ENCODE measurements at regions not wholly inside any gene's neighbourhood (a gene's known extent, or its start where the extent isn't known, plus 50 kb on each side); places are given as distances from the start of the nearest gene placed in this dataset.
"Not testable (repeated sequence)": the region's sequence is repeated elsewhere in the genome, so short reads cannot be mapped to it uniquely, and the experiment has no call there.

GRCh38 chr13:111573801-111574200, 253.4 kb downstream of the TEX29 start:
- no peaks in the 10 kb centered on the region for H3K4me1 Mint-ChIP-seq (ENCODE audit: low read depth)
- no peak overlapping the region for H3K4me3 Mint-ChIP-seq
- DNase-seq = no peak
- peaks cover 12% of the 10 kb centered on the region for H3K9me3 Mint-ChIP-seq
- no peak for ATAC-seq
- H3K36me3 Mint-ChIP-seq (ENCODE audit: insufficient read depth) = no peaks in the 10 kb centered on the region
- peaks cover 1% of the 10 kb centered on the region for H3K27me3 Mint-ChIP-seq (ENCODE audit: low read depth)

DNA sequence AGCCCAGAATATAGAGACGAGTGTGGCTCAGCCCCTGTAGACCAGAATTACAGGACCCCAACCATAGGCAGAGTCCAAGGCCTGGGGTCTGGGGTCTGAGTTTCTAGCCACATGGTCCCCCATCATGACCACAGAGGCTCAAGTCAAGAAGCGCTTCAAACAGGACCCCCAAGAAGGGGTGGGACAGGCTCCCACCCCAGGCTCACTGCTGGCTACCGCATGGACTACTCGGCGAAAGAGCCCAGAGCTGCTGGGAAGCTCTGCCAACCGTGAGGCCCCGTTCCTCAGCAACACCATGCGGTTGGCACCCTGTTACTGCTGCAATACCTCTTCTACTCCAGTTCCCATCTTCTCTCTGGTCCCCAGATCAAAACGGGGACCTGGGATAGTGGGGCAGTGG, 254.8 kb downstream of the TEX29 start:
- DNase-seq (no peak), ATAC-seq (no peak)
- no peaks in the 10 kb centered on the region for H3K4me1 Mint-ChIP-seq (ENCODE audit: low read depth)
- no peak overlapping the region for H3K4me3 Mint-ChIP-seq
- no peaks in the 10 kb centered on the region for H3K27me3 Mint-ChIP-seq (ENCODE audit: low read depth)
- no peaks in the 10 kb centered on the region for H3K36me3 Mint-ChIP-seq (ENCODE audit: insufficient read depth)
- H3K9me3 Mint-ChIP-seq = peaks cover 15% of the 10 kb centered on the region

DNA sequence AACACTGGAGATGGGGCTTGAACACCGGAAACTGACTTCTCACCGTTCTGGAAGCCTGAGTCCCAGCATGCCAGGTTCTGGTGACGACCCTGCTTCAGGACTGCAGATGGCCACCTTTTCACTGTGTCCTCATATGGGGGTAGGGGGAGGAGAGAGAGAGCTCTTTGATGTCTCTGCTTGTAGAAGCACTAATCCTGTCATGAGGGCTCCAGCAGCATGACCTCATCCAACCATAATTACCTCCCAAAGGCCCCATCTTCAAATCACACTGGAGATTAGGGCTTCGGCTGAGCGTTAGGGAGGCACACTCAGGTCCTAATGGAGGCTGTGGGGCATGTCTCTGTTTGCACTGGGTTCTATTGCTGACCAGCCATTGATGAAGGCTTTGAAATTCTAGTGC, 255.3 kb downstream of the TEX29 start:
- DNase-seq (no peak), ATAC-seq (no peak)
- Mint-ChIP-seq H3K27me3 (ENCODE audit: low read depth) (no peaks in the 10 kb centered on the region), H3K9me3 (peaks cover 15% of the 10 kb centered on the region), H3K36me3 (ENCODE audit: insufficient read depth) (no peaks in the 10 kb centered on the region), H3K4me1 (ENCODE audit: low read depth) (no peaks in the 10 kb centered on the region), H3K4me3 (no peak overlapping the region)

DNA sequence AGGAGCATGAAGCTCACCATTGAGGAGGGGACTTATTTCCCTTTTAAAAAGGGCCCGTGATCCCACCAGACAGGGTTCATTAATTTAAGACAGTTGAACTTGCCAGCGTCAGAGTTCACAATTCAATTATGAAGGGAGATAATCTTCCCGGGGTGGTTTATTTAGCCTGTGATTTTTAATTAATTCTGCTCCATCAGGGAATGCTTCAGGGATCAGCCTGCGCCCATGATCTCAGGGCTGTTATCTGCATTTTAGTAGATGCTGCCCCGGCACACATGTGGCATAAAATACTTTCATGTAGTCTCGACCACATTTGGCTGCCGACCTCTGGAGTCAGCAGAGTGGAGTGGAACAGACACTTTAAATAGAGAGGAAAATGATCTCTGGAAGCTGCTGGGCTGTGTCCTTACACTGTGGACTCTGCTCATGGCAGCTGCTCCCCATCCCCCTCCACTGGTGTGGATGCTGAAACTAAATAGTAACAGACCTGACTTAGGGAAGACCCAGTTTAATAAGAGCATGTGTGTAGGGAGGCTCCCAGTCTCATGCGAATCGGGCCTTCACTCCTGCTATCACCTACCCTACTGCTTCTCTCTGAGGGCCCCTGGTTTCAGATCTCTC, 256.9 kb downstream of the TEX29 start:
- H3K36me3 Mint-ChIP-seq (ENCODE audit: insufficient read depth) = no peaks in the 10 kb centered on the region
- H3K4me3 Mint-ChIP-seq = no peak overlapping the region
- no peak for ATAC-seq
- H3K4me1 Mint-ChIP-seq (ENCODE audit: low read depth) = no peaks in the 10 kb centered on the region
- DNase-seq = no peak
- H3K9me3 Mint-ChIP-seq = peaks cover 15% of the 10 kb centered on the region
- no peaks in the 10 kb centered on the region for H3K27me3 Mint-ChIP-seq (ENCODE audit: low read depth)

DNA sequence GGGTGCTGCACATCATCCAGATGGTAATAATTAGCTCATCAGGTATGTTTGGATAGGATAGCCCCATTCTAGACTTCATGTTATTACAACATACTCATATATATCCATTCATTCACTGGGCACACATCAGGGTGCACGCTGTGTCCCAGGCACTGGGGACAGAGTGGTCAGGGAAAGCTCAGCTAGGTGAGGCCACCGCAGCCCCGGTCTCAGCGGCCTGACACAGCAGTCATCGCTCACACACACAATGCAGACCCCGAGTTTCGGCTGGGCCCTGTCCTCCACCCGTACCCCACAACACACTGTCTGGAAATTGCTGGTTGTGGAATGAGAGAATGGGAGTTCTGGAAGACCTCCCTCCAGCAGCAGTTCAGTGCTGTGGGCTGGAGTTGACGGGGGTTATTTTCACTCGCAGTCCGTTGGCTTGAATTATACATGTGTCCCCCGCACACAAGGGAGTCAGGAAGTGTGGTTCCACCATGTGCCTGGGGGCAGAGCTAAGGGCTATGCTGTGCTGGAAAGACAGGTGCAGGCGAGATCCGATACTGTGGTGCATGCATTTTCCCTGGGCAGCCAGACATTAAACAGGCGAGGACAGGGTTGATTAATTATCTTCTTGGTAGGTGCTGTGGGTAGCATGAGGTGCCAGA, 257.6 kb downstream of the TEX29 start:
- Mint-ChIP-seq H3K4me3 (no peak overlapping the region), H3K27me3 (ENCODE audit: low read depth) (no peaks in the 10 kb centered on the region), H3K9me3 (peaks cover 15% of the 10 kb centered on the region), H3K4me1 (ENCODE audit: low read depth) (no peaks in the 10 kb centered on the region), H3K36me3 (ENCODE audit: insufficient read depth) (no peaks in the 10 kb centered on the region)
- ATAC-seq (no peak), DNase-seq (no peak)

GRCh38 chr13:111584101-111584672, 263.7 kb downstream of the TEX29 start:
- H3K4me3 Mint-ChIP-seq = no peak overlapping the region
- no peaks in the 10 kb centered on the region for H3K27me3 Mint-ChIP-seq (ENCODE audit: low read depth)
- no peak for DNase-seq
- ATAC-seq = no peak
- no peaks in the 10 kb centered on the region for H3K36me3 Mint-ChIP-seq (ENCODE audit: insufficient read depth)
- H3K9me3 Mint-ChIP-seq = peaks cover 4% of the 10 kb centered on the region
- H3K4me1 Mint-ChIP-seq (ENCODE audit: low read depth) = no peaks in the 10 kb centered on the region

GRCh38 chr13:111584870-111585269, 264.4 kb downstream of the TEX29 start:
- DNase-seq = no peak
- no peak for ATAC-seq
- H3K4me1 Mint-ChIP-seq (ENCODE audit: low read depth) = no peaks in the 10 kb centered on the region
- no peak overlapping the region for H3K4me3 Mint-ChIP-seq
- H3K36me3 Mint-ChIP-seq (ENCODE audit: insufficient read depth) = no peaks in the 10 kb centered on the region
- no peaks in the 10 kb centered on the region for H3K9me3 Mint-ChIP-seq
- no peaks in the 10 kb centered on the region for H3K27me3 Mint-ChIP-seq (ENCODE audit: low read depth)

DNA sequence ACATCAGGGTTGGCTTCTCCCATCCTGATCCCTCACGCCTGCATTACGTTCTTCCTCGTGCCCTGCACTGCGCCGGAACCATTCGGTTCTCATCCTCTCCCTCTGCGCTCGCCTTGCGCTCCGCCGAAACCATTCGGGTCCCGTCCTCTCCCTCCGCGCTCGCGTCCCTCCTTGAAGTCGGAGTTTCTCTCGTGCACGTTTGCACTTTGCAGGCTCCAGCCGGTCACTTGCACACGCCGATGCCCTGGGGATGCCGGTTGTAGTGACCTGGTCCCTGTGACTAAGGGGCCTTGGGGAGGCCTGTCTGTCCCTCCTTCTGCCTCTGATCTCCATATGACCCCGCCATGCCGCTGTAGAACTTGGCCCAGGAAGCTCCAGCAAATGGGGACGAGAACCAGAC, 265.8 kb downstream of the TEX29 start:
- H3K27me3 Mint-ChIP-seq (ENCODE audit: low read depth) = no peaks in the 10 kb centered on the region
- H3K36me3 Mint-ChIP-seq (ENCODE audit: insufficient read depth) = no peaks in the 10 kb centered on the region
- no peak overlapping the region for H3K4me3 Mint-ChIP-seq
- H3K4me1 Mint-ChIP-seq (ENCODE audit: low read depth) = no peaks in the 10 kb centered on the region
- H3K9me3 Mint-ChIP-seq = no peaks in the 10 kb centered on the region
- DNase-seq = no peak
- no peak for ATAC-seq

GRCh38 chr13:111587249-111587648, 266.8 kb downstream of the TEX29 start:
- H3K4me1 Mint-ChIP-seq (ENCODE audit: low read depth) = no peaks in the 10 kb centered on the region
- DNase-seq (no peak), ATAC-seq (no peak)
- no peak overlapping the region for H3K4me3 Mint-ChIP-seq
- no peaks in the 10 kb centered on the region for H3K36me3 Mint-ChIP-seq (ENCODE audit: insufficient read depth)
- H3K27me3 Mint-ChIP-seq (ENCODE audit: low read depth) = no peaks in the 10 kb centered on the region
- no peaks in the 10 kb centered on the region for H3K9me3 Mint-ChIP-seq

DNA sequence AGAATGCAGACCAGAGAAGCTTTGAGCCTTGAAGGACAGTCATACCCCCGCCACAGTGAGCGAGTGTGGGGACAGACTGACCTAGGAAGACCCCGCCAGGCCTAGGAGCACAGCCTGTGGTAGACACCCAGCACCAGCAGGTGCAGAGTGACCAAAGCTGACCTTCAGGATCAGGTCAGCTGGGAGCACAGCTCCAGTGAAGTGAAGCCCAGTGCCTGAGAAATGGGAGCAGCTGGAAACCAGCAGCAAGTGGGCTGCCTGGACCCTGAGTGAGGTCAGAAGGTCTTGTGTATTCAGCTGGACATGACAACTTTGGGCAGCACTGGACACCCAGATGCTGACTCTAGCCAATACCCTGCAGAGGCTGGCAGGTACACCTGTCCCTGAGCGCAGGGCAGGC, 268.9 kb downstream of the TEX29 start:
- Mint-ChIP-seq H3K27me3 (ENCODE audit: low read depth) (no peaks in the 10 kb centered on the region), H3K4me3 (no peak overlapping the region), H3K36me3 (ENCODE audit: insufficient read depth) (no peaks in the 10 kb centered on the region), H3K9me3 (no peaks in the 10 kb centered on the region), H3K4me1 (ENCODE audit: low read depth) (no peaks in the 10 kb centered on the region)
- ATAC-seq (no peak), DNase-seq (no peak)

DNA sequence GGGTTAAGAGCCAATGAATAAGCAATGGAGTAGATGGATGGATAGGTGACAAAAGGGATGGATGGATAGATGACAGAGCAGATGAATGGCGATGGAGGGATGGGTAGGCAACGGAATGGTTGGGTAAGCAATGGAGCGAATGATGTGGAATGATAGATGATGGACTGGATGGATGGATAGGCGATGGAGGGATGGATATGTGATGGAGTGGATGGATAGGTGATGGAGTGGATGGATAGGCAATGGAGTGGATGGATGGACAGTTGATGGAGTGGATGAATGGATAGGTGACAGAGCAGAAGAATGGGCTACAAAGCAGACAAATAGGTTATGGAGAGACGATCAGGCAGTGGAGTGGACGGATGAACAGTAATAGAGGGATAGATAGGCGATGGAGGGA, 269.6 kb downstream of the TEX29 start:
- H3K27me3 Mint-ChIP-seq (ENCODE audit: low read depth) = no peaks in the 10 kb centered on the region
- no peaks in the 10 kb centered on the region for H3K4me1 Mint-ChIP-seq (ENCODE audit: low read depth)

DNA sequence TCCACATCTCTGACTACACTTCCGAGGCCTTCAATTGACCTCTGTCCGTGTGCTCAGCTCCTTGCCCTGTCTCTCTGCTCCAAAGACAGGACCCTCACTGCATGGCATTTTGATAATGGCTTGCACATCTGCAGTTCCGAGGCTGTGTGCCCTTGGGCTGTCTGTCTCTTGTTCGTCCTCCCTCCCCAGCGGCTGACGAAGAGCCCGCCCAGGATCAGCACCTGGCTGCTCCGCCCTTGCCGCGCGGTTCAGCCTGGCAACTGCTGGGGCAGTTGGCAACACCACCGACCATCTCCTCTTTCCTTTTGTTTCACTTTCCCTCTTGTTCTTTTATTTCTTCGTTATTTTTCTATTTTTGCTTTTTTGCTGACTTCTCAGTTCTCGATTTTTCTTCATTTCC, 270.4 kb downstream of the TEX29 start:
- no peak for DNase-seq
- no peaks in the 10 kb centered on the region for H3K36me3 Mint-ChIP-seq (ENCODE audit: insufficient read depth)
- no peak for ATAC-seq
- H3K4me1 Mint-ChIP-seq (ENCODE audit: low read depth) = no peaks in the 10 kb centered on the region
- no peaks in the 10 kb centered on the region for H3K9me3 Mint-ChIP-seq
- no peaks in the 10 kb centered on the region for H3K27me3 Mint-ChIP-seq (ENCODE audit: low read depth)
- H3K4me3 Mint-ChIP-seq = no peak overlapping the region

More for the DNA sequence above, 269.6 kb downstream of the TEX29 start:
- Mint-ChIP-seq H3K9me3 (no peaks in the 10 kb centered on the region), H3K4me3 (no peak overlapping the region), H3K36me3 (ENCODE audit: insufficient read depth) (no peaks in the 10 kb centered on the region)
- DNase-seq = no peak
- ATAC-seq = no peak

DNA sequence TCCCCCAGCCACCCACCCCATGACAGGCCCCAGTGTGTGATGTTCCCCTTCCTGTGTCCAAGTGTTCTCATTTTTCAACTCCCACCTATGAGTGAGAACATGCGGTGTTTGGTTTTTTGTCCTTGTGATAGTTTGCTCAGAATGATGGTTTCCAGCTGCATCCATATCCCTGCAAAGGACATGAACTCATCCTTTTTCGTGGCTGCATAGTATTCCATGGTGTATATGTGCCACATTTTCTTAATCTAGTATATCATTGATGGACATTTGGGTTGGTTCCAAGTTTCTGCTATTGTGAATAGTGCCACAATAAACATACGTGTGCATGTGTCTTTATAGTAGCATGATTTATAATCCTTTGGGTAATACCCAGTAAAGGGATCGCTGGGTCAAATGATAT, 273.0 kb downstream of the TEX29 start:
- ATAC-seq; H3K27me3 Mint-ChIP-seq (ENCODE audit: low read depth); H3K36me3 Mint-ChIP-seq (ENCODE audit: insufficient read depth): not testable (repeated sequence)

DNA sequence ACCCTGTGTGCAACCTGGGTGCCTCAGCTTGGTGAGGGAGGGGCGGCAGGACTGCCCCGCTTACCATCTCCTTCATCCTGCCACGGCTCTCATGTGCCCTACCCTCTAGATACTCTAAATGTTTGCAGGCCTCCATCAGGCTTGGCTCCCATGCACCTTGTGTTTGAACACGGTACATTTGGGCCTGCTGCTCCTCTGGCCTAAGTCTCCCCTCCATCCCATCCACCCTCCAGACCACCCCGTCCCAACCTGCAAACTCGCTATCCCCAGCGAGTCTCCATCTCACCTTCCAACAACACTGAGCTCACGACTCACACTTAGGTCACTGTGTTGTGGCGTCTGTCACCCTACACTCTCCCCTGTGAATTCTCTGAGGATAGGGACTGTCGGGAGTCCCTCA, 274.2 kb downstream of the TEX29 start:
- no peak for DNase-seq
- H3K9me3 Mint-ChIP-seq = no peaks in the 10 kb centered on the region
- no peaks in the 10 kb centered on the region for H3K4me1 Mint-ChIP-seq (ENCODE audit: low read depth)

More for the DNA sequence above, 273.0 kb downstream of the TEX29 start:
- not testable (repeated sequence) for H3K4me3 Mint-ChIP-seq; H3K4me1 Mint-ChIP-seq (ENCODE audit: low read depth); DNase-seq; H3K9me3 Mint-ChIP-seq

DNA sequence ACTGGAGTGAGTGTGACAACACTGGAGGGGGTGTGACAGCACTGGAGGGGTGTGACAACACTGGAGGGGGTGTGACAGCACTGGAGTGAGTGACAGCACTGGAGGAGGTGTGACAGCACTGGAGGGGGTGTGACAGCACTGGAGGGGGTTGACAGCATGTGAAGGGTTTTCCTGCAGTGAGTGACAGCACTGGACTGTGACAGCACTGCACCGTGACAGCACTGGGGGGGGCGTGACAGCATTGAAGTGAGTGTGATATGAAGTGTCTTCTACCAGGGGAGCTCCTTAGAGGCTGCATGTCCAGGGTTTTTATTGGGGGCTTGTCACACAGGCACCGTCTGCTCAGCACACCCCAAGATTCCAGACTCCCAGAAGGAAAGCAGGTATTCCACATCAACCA, 274.8 kb downstream of the TEX29 start:
- Mint-ChIP-seq H3K4me1 (ENCODE audit: low read depth) (no peaks in the 10 kb centered on the region), H3K9me3 (no peaks in the 10 kb centered on the region), H3K27me3 (ENCODE audit: low read depth) (peaks cover 4% of the 10 kb centered on the region), H3K36me3 (ENCODE audit: insufficient read depth) (no peaks in the 10 kb centered on the region), H3K4me3 (no peak overlapping the region)
- ATAC-seq (no peak), DNase-seq (no peak)

More for the DNA sequence above, 274.2 kb downstream of the TEX29 start:
- no peak for ATAC-seq
- no peak overlapping the region for H3K4me3 Mint-ChIP-seq
- no peaks in the 10 kb centered on the region for H3K36me3 Mint-ChIP-seq (ENCODE audit: insufficient read depth)
- H3K27me3 Mint-ChIP-seq (ENCODE audit: low read depth) = peaks cover 4% of the 10 kb centered on the region

Data from activated T-cell treated with anti-CD3 and anti-CD28 coated beads, Interleukin-2, amount 50 U/mL, for 4 hours (primary cell).